C4-2B (cell line): ENCODE measurements at regions not wholly inside any gene's neighbourhood (a gene's known extent, or its start where the extent isn't known, plus 50 kb on each side); places are given as distances from the start of the nearest gene placed in this dataset.

Source experiments
- ZFX ChIP-seq: fragments of 450-650 bp; IDR thresholded peaks from 2 replicates; pipeline ENCODE4 v1.6.1; 2017
- TF ChIP-seq, protein P1 (sequence below): fragments of 450-650 bp; conservative IDR thresholded peaks from 2 replicates; pipeline ENCODE4 v1.5.1; 2017; ENCODE audit warnings: mild to moderate bottlenecking

DNA sequence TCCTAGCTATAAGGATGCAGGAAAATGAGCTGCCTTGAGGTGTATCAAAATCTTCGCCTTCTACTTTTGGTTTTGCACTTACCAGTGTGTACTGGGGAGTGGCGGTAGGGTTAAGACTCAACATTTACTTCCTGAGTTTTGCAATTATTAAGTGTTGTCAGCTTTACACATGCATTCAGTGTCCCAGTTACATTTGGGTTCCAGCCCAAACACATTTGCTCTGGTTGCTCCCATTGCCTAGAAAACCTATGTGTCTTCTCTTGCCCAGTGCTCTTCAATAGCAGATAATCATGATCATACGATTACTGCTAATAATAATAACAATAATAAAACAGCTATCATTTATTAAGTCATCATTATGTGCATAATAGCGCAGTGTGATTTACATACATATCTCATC is 241.5 kb upstream of the PAPPA start:
- TF ChIP-seq, protein P1, sequence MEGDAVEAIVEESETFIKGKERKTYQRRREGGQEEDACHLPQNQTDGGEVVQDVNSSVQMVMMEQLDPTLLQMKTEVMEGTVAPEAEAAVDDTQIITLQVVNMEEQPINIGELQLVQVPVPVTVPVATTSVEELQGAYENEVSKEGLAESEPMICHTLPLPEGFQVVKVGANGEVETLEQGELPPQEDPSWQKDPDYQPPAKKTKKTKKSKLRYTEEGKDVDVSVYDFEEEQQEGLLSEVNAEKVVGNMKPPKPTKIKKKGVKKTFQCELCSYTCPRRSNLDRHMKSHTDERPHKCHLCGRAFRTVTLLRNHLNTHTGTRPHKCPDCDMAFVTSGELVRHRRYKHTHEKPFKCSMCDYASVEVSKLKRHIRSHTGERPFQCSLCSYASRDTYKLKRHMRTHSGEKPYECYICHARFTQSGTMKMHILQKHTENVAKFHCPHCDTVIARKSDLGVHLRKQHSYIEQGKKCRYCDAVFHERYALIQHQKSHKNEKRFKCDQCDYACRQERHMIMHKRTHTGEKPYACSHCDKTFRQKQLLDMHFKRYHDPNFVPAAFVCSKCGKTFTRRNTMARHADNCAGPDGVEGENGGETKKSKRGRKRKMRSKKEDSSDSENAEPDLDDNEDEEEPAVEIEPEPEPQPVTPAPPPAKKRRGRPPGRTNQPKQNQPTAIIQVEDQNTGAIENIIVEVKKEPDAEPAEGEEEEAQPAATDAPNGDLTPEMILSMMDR, result no peak
- no peak for TF ChIP-seq ZFX
